ENCODE measurements at regions not wholly inside any gene's neighbourhood (a gene's known extent, or its start where the extent isn't known, plus 50 kb on each side); places are given as distances from the start of the nearest gene placed in this dataset.
"Not testable (repeated sequence)": the region's sequence is repeated elsewhere in the genome, so short reads cannot be mapped to it uniquely, and the experiment has no call there.

DNA sequence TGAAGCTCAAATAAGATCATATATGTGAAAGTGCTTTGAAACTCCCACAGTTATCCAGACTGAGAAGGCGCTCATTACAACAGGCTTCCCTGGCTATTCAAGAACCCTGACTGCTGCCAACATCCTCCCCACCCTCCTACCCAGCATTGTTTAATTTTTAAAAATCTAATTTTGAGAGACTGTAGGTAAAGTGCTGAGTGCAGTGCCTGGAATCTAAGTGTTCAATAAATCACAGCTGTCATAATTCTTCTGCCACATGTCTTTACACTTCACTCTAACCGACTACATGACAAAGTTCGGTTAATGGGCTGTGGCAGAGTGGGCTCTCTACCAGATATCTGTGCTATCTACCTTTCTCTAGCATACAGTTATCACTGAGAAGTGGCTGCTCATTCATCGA, 255.6 kb upstream of the C9orf72 start:
- no peak for DNase-seq

DNA sequence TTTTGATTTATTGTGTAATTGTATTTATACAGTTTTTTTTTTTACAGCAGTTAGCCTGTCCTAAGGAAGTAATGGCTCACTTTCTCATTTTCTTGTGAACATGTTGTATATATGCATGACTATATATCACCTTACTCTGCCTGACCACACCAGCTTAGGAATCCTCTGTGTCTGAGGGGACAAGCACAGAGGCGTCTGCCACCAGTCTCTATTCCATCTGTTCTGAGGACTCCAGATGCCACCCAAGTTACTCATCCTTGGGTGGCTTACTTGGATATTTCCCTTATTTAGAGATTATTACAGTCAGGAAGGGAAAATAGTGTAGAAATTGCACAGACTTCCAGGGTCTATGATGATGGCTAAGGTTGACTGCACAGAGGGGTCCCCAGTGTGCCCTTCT, 256.3 kb upstream of the C9orf72 start:
- DNase-seq = no peak

DNA sequence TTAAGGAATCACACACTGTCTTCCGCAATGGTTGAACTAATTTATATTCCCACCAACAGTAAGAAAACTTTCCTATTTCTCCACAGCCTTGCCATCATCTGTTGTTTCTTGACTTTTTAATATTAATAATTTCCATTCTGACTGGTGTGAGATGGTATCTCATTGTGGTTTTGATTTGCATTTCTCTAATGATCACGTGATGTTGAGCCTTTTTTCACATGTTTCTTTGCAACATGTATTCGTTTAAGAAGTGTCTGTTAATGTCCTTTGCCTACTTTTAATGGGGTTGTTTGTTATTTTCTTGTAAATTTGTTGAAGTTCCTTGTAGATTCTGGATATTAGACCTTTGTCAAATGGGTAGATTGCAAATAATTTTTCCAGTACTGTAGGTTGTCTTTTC, 258.8 kb upstream of the C9orf72 start:
- not testable (repeated sequence) for DNase-seq

DNA sequence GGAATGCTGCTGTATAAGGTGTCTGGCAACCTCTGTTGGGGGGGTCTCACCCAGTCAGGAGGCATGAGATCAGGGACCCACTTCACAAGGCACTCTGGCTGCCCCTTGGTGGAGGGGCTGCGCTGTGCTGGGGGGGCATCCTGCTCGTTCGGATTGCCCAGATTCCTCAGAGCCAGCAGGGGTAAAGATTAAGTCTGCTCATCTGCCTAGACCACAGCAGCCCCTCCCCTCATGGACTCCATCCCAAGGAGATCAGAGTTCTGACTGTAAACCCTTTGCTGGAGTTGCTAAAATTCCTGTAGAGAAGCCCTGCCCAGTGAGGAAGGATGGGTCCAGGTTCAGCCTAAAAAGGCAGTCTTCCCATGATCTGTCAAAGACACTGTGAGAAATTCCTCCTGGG, 262.0 kb upstream of the C9orf72 start:
- no peak for DNase-seq

DNA sequence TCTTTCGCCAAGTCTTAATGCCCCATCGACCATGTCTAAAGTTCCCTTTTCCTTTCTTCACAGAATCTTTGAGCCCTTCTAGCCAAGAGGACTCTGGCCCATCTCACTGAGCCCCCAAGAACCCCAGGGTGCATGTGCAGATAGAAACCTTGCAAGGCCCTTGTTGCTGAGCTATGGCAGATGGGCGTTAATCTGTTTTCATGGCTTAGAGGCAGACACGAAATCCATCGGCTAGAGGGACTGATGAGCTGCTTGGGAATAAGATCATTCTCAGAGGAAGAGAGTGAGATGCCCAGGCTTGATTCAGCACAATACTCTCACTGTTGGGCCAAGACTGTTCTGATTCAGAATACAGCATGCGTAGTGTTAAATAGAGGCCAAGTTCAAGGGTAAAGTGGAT, 262.5 kb upstream of the C9orf72 start:
- DNase-seq = no peak

DNA sequence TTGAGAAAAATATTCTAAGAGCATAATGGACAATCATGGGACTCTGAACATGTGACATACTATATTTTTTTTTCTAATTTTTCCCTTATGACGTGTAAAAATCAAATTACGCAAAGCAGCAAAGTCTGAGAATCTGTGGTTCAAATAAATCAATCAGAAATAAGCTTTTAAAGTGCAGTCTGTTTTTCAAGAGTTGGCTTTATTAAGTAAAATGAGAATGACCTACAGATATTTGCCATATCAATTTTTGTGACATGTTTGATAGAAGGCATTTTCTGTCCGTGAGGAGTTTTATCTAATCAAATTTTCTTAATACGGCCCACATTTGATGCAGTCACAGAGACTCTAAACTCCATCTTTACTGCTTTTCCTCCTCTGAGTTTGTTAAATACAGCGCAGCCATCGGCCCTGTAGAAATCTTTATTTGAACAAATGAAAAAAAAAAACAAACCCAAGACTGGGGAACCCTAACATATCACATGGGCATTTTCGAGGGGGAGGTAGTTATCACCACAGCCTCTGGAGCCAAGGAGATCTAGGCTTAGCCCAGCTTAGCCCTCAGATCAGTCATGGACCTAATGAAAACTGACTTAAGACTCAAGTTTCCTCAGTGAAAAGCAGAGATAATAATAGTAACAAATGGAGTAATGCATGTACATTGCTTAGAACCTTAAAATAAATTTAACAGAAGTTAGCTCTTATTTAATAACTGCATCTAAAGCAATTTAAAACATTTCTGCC, 263.6 kb upstream of the C9orf72 start:
- DNase-seq = no peak

DNA sequence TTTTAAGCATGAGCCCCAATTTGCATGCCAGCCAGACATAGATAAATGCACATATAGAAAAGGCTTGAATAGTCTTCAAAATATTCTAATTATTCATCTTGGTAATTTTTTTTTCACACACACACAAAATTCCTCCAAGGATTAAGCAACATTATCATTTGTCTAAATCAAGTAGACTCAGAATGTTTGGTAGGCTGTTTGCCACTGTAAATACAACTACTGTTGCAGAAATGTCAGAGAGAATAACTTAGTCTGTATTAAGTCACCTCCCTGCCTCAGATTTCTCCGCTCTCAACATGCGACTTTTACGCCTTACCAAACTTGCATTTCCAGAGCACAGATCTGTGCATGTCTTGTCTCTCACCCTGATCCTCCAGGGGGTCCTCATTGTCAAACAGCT, 265.6 kb upstream of the C9orf72 start:
- DNase-seq = no peak

DNA sequence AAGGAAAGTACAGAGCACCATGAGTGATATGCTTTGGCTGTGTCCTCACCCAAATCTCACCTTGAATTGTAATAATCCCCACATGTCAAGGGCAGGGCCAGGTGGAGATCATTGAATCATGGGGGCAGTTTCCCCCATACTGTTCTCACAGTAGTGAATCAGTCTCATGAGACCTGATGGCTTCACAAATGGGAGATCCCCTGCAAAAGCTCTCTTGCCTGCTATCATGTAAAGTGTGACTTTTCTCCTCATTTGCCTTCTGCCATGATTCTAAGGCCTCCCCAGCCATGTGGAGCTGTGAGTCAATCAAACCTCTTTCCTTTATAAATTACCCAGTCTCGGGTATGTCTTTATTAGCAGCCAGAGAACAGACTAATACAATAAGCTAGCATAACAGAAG, 266.5 kb upstream of the C9orf72 start:
- not testable (repeated sequence) for DNase-seq

DNA sequence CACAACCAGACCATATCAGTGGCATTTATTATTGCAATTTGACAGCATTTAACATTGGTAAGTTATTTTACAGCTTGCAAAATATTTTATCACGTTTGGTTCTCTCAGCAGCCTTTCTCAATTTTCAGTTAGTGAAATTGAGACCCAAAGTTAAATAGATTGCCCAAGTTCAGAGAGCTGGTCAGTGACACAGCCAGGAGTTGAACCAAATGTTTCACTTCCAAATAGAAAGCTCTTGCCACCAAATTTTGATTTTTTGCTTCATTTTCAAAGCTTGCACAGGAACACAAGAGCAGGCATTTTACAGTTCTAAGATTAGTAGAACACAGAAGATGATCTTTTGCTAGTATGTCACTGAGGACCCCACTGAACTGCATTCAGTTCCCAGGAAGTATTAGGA, 271.5 kb upstream of the C9orf72 start:
- DNase-seq = no peak

DNA sequence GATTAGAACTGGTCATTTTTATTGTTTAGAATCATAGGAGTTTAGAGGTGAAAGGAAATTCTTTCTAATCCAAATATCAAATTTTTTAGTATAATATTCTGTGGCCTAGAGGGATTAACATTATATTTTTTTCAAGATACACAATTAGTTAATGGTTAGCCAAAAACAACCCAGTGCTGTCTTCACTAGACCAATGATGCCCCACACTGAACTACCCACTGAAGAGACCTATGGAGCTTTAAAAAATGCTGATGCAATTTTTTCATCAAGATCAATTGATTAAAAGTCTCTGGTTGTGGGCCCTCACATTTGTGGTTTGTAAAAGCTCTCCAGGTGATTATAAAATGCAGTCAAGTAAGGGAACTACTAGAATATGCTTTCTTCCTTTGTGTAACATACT, 274.1 kb upstream of the C9orf72 start:
- no peak for DNase-seq

DNA sequence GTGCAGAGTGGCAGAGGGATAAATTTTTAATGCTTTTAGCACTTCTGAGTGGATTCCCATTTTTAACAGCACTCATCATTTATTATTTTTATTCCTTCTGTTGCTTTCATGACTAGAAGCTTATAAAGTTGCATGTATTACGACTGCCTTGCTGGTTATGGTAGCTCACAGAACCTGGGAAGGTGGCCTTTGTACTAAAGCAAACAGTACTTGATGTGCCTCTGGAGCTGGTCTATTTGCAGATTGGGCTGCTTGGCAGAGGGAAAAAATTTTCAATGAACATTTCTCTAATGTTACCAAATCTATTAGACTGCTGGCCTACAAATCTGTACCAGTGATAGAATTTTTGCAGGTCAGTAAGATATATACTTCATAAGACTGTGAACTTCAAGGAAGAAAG, 274.5 kb upstream of the C9orf72 start:
- DNase-seq = no peak

DNA sequence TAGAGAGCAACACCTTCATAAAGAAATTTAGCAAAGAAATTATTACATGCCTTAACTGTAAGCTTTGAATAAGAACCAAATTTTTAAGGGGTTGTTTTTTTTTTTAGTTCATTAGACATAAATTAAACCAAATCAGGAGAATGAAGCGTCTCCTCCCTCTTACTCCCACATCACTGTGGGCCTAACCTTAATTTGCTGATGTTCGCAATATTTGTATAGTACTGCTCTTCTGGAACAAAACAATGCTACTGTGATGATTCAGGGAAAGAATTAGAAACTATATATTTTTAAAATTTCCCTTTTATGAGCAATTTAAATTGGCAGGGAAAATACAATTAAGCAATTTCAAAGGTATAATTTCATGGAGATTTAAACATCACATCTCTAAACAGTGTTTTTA, 275.0 kb upstream of the C9orf72 start:
- DNase-seq = no peak

DNA sequence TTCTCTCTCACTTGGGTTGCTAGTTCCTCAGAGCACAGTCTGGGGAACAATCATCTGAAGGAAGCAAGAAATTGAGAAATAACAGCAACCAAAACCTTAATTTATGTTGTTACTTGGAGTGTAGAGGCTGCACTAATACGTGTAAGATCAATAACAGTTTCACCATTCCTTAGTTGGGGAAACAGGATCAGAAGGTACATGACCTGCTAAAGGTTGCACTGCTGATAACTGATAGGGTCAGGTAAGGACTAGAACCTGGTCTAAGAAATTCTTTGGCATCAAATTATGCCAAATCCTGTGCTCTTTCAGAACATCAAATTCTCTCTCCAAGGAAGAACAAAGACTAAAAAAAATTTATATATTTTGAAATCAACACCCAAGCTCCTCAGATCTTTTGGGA, 278.6 kb upstream of the C9orf72 start:
- DNase-seq = no peak

DNA sequence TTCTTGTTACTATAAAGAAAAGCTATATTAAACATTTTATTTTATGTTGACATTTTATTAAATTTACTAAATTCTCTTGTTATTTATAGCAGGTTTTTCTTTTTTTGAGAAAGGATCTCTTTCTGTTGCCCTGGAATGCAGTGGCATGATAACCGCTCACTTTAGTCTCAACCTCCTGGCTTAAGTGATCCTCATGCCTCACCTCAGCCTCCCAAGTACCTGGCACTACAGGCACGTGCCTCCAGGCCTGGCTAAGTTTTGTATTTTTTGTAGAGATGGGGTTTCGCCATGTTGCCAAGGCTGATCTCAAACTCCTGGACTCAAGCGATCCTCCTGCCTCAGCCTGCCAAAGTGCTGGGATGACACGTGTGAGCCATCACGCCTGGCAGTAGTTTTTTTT, 280.2 kb upstream of the C9orf72 start:
- DNase-seq = no peak

DNA sequence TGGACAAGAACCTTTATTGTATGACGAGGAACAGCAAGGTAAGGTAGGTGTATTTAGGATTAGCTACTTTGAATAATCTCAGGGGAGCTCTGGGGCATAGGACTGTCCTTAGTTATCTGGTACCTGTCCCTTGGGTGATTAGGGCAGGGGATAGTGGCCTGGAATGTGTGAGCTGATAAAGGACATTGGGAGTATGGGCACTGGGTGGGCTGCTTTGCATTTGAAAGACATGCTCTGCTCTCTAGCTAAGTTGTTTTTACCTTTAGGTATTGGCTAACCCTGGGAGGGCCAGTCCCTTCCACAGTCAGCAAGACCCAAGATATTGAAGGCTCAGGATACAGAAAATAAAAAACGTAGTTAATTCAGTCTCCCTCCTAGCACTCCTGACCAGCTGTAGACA, 282.8 kb upstream of the C9orf72 start:
- DNase-seq = no peak

DNA sequence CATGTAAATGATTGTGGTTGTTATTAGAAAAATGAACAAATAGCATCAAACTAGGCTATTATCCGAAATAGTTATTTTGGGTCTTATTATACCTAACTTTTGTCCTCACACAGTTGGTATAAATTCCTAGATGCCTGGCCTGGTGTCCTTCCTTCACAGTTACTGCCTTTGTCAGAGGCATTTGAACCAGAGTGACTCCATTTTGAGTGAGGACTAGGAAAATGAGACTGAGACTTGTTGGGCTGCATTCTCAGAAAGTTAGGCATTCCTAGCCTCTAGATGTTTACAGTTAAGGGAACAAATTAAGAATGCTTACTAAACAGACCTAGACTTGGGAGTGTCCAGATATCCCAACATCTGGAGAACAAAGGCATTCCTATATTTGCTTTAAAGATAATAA, 283.5 kb upstream of the C9orf72 start:
- DNase-seq = no peak

DNA sequence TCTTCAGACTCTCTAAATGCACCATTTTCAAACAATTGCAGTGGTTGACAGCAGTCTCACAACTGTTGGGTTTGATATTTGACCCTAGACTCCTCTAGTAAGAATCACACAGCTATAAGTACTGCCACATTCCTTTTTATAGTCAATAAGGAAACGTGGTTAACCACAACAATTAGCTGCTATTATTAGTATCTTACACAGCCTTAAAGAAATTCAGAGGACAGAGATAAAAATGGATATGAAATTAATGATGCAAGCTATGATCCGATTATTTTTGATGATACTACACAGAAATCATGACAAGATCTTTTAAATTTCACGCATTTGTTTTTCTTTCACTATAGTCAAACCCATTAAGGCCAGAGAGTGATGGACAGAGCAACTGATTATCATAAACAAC, 288.6 kb upstream of the C9orf72 start:
- no peak for DNase-seq

DNA sequence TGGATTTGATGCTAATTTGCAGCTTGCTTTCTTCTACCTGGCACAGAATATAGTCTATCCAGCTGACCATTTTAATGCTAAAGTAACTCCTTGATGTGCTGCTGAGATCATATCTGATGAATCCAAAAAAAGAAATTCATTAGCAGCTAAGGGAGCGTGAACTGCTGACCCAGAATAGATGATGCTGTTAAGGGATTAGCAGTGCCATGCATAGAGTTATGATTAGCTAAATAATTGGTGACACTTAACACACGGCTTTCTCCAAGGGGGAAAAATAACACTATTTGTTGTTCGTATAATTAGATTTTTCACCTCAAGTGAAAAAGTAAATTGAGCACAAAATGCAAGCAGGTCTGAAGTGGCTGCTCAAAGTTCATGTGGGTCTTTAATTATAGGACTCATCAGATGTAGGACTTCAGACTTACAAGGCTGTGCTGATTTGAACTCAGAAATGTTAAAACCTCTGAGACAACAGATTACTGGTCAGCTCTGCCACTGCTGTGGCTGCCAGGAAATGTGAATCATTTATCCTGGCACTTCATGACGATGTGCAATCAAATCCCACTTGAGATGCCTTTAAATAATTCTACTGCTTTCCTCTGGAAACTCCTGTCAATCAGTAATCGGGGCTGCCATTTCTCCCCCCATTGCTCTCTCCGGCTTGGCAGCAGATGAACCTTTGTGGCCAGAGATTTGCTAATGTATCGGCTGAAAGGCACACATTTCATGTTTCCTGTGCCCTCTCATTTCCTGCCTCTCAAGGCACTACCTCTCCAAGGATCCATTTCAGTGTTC, 291.6 kb upstream of the C9orf72 start:
- no peak for DNase-seq

DNA sequence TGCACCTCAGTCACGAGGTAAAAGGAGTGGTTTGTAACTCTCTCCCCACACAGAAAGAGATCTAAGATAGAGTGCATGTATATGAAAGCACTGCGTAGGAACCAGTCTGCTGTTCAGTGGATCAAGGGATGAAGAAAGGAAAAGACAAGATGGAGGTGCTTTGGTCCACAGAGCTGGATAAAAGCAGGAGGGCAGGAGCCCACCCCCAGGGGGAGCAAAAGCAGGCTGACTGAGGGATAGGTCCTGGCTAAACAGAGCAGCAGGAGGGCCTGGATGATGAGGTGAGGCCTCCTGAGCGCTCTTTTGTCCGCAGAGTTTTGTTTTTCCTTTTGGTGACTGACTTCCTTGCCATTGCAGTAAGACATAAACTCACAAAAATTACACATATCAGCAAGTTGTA, 293.5 kb upstream of the C9orf72 start:
- DNase-seq = no peak

DNA sequence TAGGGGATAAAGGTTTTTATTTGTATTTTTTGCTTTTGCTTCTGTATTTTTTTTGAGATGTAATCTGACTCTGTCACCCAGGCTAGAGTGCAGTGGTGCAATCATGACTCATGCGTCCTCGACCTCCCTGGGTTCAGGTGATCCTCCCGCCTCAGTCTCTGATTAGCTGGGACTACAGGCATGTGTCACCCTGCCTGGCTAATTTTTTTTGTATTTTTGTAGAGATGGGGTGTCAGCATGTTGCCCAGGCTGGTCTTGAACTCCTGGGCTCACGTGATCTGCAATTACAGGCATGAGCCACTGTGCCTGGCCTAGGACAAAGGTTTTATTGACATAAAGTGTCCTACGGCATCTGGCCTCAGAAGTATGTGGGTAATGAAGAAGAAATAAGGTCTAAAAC, 297.1 kb upstream of the C9orf72 start:
- no peak for DNase-seq

DNA sequence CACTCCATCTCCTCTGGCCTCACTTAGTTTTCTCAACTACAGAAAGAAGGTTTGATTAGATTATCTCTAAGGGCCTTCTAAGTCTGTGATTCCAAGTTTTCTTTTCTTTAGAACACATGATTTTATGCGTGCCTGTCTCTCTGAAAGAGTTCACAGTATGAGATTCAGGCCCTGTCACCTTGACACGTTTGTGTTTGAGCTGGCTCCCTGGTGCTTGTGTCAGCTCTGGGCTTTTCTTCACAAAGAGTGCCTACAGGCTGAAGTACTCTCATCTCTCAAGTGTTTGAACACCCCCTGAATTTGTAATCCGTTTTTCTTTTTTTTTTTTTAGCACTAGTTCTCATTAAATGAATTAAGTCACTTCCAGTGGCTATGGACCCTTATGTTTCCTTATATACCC, 306.9 kb upstream of the C9orf72 start:
- DNase-seq = no peak

DNA sequence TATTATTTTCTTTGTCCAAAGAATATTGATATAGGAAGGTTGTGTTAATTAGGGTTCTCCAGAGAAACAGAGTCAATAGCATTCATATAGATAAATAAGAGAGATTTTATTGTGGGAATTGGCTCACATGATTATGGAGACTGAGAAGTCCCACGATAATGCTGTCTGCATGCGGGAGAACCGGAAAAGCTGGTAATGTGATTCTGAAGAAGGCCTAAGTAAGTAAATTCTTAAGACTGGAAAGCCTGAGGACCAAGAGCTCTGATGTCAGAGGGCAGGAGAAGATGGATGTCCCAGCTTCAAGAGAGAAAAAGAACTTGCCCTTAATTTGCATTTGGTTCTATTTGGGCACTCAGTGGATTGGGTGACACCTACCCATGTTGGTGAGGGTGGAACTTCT, 307.4 kb upstream of the C9orf72 start:
- no peak for DNase-seq

DNA sequence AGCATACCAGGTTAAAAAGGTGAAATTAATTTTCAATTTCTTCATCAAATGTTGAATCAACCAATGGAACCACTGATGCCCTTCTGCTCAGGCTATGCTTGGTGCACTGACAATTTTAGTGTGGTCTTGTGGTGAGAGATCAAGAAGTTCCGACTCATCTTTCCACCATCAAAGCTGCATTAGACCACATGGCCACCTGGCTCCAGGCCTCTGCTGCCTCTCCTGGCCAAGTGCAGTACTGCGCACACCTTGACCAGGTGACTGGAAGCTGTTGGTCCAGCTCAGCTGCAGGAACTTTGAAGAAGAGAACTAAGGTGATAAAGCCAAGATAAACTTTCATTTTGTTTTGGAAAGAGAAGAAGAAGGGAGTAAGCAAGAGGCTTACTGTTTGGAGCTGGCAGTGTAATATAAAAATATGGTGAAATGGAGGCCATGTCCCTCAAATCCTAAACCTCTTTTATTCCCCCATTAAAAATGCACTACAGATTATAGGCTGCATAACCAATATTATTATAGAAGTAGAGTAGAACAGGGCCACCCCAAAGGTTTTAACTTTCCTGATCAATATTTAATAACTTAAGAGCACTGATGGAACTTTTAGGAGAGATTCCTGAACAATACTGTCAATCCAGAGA, 315.5 kb upstream of the C9orf72 start:
- DNase-seq = no peak

DNA sequence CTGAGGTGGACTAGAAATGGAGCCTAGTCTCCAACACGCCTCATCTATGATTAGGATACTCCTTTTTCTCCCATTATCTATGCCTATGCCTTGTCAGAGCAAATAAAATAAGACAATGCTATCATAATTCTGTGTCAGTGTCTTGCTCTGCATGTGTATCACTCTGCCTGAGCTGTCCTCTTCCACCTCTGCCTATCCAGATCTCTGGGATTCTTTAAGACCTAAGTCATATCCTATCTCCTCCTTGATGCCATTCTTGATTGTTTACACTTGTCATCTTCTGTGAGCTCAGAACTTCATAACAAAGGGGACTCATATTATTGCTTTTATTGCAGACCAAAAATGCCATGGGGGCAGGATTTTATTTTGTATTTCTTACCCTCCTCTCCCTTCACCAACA, 351.2 kb upstream of the C9orf72 start:
- DNase-seq = no peak

Data from COR-L47 (cell line).